LNCaP clone FGC (cell line): ENCODE measurements at regions not wholly inside any gene's neighbourhood (a gene's known extent, or its start where the extent isn't known, plus 50 kb on each side); places are given as distances from the start of the nearest gene placed in this dataset.
"Not testable (repeated sequence)": the region's sequence is repeated elsewhere in the genome, so short reads cannot be mapped to it uniquely, and the experiment has no call there.

Experiments used
- DNase-seq: peaks from one replicate; pipeline ENCODE4 v3.0.0-alpha.2; 2011; ENCODE audit warnings: low read depth
- H3K4me3 ChIP-seq: 2 replicates; pipeline ENCODE4 v1.5.1; 2011; ENCODE audit warnings: mild to moderate bottlenecking, low read depth, low read length, control low read depth
- CTCF ChIP-seq: IDR thresholded peaks from 2 replicates; pipeline ENCODE4 v1.5.1; 2012; ENCODE audit warnings: mild to moderate bottlenecking; ENCODE audit not compliant: control insufficient read depth, insufficient read depth; ENCODE audit errors: extremely low read depth

- no peak overlapping the region for H3K4me3 ChIP-seq
- TF ChIP-seq CTCF: no peak
- no peak for DNase-seq
These were observed 602.8 kb upstream of the EPHA5 start for GRCh38 chr4:66273110-66273509.

- not testable (repeated sequence) for H3K4me3 ChIP-seq, DNase-seq
These were observed 600.1 kb upstream of the EPHA5 start for GRCh38 chr4:66270356-66270755.

GRCh38 chr4:66266554-66266953 lies 596.3 kb upstream of the EPHA5 start:
- not testable (repeated sequence) for DNase-seq, H3K4me3 ChIP-seq

- no peak for DNase-seq
- H3K4me3 ChIP-seq: no peak overlapping the region
- TF ChIP-seq CTCF: no peak
These were observed 595.7 kb upstream of the EPHA5 start for GRCh38 chr4:66266035-66266434.

GRCh38 chr4:66252291-66252690 lies 582.0 kb upstream of the EPHA5 start:
- no peak for DNase-seq
- no peak for TF ChIP-seq CTCF
- no peak overlapping the region for H3K4me3 ChIP-seq

GRCh38 chr4:66246643-66247042 lies 576.4 kb upstream of the EPHA5 start:
- H3K4me3 ChIP-seq: no peak overlapping the region
- TF ChIP-seq CTCF: no peak
- DNase-seq: no peak

- DNase-seq: no peak
- no peak overlapping the region for H3K4me3 ChIP-seq
- no peak for TF ChIP-seq CTCF
These were observed 565.6 kb upstream of the EPHA5 start for GRCh38 chr4:66235876-66236275.

- H3K4me3 ChIP-seq: no peak overlapping the region
- no peak for DNase-seq
- no peak for TF ChIP-seq CTCF
These were observed 559.6 kb upstream of the EPHA5 start for GRCh38 chr4:66229885-66230284.
